Eye (tissue), 1 donor: ENCODE measurements at regions not wholly inside any gene's neighbourhood (a gene's known extent, or its start where the extent isn't known, plus 50 kb on each side); places are given as distances from the start of the nearest gene placed in this dataset.
"Not testable (repeated sequence)": the region's sequence is repeated elsewhere in the genome, so short reads cannot be mapped to it uniquely, and the experiment has no call there.

Experiments used
- DNase-seq: peaks from one replicate; pipeline ENCODE4 v3.0.0-alpha.2; 2015

DNA sequence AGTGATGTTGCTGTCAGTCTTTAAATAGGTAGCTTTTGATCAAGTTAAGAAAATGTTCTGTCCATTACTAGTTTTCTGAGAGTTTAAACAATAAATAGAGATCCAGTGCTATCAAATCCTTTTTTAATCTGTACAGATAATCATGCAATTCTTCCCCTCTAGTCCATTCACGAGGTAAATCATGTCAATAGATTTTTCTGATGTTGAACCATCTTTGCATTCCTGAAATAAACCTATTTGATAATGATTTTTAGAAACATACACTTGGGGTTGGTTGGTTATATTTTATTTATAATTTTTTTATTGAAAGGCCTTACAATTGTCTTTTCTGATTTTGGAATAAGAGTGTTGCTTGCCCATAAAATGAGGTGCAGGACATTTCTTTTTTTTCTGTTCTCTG lies 95.0 kb downstream of the FAM53A start:
- no peak for DNase-seq

DNA sequence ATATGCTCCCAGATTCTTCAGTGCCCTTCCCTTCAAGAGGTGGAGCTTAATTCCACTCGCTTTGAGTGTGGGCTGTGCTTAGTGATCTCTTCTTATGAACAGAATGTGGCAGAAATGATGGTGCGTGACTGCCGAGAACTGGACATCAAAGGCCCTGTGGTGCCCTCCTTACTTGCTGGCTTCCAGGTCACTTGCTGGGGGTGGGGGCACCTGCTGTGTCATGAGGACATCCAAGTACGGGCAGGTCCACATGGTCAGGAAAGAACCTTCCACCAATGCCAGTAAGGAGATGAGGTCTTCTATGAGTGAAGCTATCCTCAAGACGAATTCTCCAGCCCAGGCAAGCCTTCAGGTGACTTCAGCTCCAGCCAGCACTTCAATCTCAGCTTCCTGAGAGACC lies 95.8 kb downstream of the FAM53A start:
- no peak for DNase-seq

DNA sequence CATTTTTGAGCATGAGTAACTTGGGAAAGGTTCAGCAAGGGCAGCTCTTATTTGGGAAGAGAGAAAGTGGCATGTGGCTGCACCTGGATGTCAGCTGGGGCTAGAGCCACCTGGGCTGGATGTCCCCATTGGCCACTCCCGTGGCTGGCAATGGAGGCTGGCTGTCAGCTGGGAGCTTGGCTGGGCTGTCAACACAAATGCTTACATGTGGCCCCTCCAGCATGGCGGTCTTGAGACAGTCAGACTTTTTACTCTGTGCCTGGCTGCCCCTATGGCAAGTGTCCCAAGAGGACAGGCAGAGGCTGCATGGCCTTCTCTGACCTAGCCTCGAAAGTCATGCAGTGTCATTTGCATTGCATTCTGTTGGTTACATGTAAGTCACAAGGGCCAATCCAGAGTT lies 99.6 kb downstream of the FAM53A start:
- no peak for DNase-seq

DNA sequence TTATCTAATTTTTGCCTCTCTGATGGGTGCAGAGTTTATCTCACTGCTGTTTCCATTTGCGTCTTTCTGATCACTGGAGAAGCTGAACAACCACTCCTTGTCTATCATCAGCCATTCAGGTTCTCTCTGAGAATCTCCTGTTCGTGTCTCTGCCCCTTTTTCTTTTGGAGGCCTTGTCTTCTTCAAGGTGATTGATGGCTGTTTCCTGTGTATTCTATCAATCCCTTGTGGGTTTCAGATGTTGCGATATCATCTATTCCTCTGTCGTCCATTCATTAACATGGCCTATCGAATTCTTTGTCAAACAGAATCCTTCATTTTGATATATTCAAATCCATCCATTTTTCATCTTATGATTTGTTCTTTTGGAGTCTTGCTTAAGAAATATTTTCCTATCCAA lies 100.3 kb downstream of the FAM53A start:
- DNase-seq, result no peak

DNA sequence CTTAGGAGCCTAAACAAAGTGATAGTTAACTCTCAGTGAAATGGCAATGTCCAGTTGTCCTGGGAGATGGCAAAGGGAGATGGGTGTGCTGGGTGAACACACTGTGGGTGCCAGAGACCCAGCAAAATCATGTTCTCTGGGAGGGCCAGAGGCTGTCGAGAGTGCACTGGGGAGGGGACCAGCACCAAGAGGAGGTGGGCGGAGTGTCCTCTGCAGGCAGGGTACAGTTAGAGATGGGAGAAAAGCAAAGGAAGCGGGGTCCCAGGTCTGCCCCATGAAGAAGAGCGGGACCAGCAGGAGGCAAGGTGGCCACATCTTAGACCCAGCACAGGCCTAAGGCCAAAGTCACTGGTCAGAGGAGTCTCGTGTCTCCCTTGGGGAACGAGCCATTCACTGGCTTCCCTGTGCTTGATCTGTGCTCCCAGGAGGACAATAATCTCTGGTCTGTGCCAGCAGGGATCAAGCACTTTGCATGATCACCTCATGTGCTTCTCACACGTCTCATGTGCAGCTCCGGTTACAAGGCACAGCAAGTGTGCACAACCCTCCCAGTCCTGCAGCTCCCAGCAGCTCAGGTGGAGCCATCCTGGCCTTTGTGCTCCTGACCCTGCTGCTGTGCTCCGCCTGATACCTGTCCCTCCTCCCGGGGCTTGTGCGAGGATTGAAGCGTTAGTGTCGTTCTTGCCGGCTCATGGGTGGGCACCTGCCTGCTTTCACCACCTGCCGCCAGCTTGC lies 100.9 kb downstream of the FAM53A start:
- no peak for DNase-seq

DNA sequence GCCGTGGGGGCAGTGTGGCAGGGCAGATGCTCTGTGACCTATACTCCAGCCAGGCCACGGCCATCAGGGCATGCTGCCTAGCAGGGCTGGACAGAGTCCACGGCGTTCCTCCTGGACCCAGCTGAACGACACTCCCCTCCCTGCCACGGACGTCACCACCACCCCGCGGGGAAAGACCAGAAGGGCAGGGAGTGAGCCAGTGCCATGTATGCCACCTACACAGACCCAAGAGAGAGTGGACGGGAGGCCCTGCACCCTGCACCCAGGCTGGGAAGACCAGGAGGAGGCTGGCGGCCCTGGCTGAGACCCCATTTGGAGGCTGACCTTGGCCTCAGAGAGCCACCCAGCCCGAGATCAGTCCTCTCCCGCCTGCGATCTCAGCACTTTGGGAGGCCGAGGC lies 101.9 kb downstream of the FAM53A start:
- DNase-seq, result no peak

DNA sequence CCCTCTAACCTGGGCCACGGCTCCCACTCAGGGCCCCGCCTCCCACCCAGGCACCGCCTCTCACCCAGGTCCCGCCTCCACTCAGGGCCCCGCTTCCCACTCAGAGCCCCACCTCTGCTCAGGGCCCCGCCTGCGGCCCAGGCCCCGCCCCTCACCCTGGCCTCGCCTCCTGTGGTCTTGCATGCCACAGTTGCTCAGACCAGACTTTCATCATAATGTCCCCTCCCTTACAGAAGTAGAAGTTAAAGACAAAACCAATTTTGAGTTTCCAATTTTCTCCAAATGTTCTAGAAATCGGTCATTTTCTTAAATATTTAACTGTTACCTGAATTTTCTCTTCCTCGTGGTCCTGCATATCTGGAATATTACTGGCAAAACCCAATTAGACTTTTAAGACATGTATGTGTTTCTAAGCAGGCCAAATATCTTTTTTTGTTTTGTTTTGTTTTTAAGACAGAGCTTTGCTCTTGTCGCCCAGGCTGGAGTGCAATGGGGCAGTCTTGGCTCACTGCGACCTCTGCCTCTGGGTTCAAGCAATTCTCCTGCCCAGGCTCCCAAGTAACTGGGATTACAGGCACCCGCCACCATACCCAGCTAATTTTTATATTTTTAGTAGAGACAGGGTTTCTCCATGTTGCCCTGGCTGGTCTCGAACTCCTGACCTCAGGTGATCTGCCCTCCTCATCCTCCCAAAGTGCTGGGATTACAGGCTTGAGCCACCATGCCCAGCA lies 102.8 kb downstream of the FAM53A start:
- DNase-seq, result peak; percentile 38

DNA sequence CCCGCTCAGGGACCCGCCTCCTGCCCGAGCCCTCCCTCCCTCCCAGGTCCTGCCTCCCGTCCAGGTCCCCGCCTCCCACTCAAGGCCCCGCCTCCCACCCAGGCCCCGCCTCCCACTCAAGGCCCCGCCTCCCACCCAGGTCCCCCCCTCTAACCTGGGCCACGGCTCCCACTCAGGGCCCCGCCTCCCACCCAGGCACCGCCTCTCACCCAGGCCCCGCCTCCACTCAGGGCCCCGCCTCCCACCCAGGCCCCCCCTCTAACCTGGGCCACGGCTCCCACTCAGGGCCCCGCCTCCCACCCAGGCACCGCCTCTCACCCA lies 103.5 kb downstream of the FAM53A start:
- not testable (repeated sequence) for DNase-seq

DNA sequence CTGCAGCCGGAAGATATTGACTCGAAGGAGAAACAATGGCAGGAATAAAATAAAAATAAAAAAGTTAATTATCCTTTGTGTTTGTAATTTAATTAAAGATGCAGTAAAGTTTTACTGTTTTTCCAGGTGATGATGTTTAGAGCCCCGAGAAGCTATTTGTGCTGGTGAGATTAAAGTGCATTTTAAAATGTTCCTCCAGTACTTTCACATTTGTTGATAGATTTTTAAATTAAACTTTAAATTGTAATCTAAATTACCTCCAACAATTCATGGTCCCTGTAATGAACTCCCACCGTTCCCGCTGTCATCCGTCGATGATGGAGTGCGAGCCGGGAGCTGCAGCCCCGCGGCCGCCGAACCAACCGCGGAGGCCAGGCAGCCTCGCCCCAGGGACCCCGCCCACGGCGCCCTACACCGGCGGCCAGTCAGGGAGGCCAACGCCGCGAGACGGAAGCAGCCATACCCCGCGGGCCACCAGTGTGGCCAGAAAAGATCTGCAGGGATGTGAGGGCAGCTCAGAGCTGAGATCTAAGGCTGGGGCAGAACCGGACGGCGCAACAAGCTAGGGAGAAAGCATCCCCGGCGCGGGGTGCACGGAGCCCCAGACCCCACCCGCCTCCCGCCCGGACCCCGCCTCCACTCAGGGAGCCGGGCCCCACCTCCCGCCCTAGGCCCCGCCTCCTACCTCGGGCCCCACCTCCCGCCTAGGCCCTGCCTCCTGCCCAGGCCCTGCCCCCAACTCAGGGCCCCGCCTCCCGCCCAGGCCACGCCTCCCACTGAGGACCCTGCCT lies 104.0 kb downstream of the FAM53A start:
- peak; percentile 70 for DNase-seq

DNA sequence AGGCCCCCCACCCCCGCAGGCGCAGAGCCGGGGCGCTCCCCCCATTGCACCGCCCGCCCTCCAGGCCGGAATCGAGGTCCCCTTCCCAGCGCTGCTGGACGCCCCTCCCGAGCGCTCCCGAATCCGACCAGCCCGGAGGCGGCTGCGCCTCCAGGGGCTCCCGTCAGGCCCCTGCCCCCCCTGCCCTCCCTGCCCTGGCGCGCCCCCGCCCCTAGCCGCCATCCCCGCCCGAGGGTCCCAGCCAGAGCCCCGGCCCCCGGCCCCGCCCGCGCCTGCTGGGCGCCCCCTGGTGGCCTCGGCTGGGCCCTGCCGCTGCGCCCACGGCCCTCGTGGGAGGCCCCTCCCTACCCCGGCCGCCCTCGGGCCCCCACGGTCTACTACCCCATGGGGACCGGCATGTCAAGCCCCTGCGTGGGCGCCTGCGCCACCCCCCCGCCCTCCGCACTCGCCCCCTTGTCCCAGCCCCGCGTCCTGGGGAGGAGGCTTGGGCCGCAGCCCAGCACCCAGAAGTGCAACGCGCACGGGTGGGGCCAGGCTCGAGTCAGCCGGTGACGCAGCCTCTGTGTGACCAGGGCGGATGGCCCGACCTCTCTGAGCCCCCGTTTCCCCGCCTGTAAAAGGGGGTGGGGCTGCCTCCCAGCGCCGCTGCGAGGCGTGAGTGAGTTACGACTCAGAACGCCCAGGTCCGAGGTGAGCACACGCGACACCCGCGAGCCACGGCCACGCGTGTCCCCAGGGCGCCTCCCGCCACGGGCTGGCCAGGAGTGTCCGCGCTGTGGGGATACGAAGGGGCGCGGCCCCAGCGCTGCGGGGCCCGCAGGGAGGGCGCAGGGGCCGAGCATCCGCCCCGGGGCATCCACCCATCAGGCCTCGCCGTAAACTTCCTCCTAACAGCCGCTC lies 104.9 kb downstream of the FAM53A start:
- DNase-seq, result peak; percentile 51

DNA sequence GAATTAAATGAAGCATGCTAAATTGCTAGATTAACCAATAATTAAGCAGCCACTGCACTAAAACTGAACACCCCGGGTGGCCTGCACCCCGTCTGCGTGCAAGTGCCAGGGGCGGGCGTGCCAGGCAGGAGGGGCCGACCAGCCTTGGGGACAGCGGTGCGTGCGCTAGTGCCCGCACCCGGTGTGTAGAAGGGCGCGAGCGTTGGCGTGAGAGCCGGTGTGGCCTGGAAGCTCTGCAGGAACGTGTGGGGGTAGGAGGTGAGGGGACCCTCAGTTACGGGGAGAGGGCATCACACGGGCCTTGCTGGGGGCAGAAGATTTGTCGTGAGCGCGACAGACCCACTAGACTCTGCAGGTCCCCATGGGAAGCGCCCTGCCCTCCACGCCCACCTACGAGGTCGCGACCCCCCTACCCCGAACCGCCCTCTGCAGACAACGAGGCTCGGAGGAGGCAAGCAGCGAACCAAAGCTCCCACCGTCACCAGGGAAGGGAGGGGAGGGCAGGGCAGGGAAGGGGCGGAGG lies 105.8 kb downstream of the FAM53A start:
- DNase-seq, result peak; percentile 65

DNA sequence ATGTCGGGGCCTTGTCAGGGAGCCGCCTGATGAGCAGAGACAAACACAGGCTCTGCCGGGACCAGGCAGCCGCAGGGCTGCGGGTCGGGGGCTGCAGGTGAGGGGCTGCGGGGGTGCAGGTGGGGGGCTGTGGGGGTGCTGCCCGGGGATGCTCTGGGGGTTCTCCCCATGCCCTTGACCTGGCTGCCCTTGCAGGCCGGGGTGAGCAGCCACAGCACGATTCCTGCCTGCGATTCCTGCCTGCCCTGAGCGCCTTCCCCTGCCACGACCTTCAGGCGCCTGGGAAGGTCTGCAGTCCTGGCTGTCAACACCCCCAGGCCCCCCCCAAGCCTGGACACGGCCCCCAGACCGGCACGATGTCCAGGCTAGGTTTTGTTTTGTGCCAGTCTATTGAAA lies 106.3 kb downstream of the FAM53A start:
- DNase-seq, result no peak

DNA sequence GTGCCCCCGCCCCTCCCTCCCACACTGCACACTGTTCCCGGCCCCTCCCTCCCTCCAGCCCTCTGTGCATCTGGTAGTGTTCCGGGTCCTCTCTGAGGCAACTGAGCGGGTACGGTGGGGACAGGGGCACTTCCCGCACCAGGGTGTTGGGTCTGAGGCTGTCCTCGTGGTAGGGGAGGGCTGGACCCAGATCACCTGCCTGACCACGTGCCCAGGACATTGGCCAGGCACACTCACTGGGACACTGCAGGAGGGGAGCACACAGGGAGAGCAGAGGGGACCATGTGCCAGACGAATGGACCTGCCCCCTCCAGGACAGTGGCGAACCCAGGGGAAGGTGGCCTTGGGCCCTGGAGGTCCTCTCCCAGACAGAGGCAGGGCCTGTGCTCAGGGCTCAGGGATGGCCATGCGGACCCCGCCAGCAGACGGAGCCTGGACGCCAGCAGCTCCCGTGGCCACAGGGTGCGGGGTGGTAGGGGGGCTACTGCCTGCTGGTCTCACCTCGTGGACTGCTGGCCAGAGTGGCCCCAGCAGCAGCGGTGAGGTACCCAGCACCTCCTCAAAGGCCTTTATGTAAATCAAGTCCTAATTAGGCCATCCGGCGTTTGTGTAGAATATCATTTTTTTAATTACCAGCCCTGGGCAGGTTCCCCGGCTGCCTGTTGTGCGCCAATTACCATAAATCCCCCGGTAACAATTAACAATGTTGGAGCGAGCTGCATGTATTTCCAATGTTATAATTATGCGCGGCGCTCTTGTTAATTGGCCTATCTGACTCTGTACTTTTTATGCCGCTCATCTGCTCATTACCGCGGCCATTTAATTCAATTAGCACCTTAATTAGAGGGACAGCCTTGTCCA lies 106.9 kb downstream of the FAM53A start:
- peak; percentile 52 for DNase-seq

DNA sequence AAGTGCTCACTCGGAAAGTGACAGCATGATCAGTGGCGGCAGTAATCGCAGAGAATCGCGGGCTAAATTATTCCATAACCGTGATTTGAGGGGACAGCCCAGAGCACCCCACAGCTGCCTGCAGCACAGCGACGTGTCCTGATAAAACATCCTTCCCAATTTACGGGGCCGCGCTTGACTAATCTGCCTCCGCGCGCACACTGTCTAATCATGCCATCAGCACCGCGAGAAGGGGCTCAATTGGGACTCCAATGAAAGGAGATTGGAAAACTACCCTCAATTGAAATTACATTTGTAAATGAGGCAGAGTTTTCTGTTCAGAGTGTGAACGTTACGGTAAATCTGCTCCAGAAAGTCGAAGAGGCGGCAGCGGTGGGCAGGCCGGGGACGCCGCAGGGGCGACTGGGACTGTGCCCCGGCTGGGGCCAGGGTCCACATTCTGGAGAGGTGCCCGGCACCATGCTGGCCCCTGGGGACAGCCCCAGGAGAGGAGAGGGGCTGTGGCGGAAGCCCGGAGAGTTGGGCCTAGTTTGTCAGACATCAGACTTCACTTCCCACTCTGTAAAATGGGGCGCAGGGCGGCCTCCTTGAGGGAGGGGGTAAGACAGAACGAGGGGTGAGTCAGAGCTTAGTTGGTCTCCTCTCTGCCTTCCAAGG lies 107.7 kb downstream of the FAM53A start:
- DNase-seq, result peak; percentile 42

DNA sequence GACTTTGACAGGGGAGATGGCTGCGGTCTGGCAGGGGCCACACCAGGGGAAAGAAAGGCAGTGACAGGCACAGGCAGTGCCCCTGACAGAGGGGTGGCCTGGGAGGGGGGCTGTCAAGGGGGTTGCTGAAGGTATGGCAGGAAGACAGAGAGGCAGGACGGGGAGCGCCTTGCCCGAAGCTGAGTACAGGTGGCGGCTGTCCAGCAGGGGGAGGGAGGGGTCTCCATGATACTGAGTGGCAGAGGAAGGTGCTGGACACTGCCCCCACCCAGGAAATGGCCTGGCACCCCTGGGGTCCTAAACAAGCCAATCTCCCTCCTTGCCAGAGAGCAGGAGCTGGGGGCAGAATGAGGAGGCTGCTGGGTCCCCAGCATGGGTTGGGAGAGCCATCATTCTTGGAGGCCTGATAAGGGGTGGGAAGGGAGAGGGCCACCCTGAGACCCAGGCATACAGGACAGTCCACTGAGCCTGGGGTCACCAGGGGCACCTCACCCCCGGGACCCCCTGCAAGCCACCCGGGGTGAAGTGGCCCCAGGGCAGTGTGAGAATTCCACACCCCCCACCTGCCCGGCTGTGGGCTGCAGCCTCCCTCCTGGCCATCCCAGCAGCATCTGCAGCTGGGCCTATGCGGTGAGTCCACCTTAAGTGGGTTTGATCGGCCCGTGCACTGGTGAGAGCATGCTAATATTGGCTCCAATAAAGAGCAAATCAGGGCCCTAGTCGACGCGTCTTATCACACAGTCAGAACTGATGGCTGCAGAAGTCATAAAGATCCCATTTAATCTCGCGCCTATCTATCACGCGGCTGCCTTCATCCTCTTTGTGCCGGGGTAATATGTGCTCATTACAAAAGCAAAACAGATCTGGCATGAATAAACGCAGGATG lies 108.5 kb downstream of the FAM53A start:
- no peak for DNase-seq

DNA sequence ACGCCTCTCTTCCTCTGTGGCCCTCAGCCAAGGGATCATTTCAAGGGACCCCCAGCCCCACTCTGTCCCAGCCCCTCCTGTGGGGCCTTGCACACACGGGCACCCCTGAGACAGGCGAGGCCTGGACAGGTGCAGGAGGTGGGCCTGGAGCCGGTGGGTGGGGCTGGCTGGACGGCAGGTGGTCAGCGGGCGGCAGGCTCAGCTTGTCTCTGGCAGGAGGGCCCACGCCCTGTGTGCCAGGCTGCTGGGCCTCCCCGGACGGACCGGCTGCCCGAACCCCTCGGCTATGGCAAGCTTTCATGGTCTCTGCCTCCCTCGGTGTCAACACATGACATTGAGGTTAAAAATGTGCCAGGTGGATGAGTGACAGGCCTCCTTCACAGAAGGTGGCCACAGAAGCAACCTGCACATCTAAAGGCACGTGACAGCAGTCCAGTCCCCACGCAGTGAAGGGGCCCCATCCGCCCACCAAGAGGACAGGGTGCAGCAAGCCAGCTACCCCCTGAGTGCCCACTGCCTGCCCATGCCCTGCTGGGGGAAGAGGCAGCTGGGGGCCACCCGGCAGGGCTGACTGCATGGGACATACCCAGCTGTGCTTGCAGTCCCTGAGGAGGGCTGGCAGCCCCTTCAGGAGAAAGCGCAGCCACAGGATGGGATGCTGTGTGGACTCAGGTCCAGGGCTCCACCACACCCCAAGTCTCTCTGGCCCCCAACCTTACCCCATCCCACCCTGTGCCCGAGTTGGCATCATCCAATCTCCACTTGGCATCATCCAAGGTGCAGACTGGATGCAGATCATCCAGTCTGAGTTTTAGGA lies 109.3 kb downstream of the FAM53A start:
- no peak for DNase-seq

DNA sequence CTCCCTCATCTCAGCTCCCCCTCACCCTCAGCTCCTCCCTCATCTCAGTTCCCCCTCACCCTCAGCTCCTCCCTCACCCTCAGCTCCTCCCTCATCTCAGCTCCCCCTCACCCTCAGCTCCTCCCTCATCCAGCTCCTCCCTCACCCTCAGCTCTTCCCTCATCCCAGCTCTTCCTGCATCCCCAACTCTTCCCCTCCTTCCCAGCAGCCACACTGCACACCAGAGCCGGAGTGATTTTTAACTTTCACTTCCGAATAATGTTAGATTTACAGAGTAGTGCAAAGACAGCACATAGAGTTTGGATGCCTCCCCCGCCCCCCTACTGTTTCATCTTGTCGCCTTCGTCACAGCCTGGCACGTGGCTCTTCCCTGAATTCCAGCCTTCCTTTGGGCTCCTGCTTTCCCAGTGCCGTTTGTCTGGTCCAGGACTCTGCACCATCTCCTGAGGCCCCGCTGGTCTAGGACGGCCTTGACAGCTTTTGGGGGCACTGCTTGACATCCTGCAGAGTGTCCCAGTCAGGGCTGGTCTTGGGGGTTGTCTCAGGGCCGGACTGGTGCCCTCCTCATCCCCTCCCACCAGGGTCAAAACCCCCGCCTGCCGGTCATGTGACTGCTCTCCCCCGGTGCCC lies 110.2 kb downstream of the FAM53A start:
- DNase-seq, result no peak

DNA sequence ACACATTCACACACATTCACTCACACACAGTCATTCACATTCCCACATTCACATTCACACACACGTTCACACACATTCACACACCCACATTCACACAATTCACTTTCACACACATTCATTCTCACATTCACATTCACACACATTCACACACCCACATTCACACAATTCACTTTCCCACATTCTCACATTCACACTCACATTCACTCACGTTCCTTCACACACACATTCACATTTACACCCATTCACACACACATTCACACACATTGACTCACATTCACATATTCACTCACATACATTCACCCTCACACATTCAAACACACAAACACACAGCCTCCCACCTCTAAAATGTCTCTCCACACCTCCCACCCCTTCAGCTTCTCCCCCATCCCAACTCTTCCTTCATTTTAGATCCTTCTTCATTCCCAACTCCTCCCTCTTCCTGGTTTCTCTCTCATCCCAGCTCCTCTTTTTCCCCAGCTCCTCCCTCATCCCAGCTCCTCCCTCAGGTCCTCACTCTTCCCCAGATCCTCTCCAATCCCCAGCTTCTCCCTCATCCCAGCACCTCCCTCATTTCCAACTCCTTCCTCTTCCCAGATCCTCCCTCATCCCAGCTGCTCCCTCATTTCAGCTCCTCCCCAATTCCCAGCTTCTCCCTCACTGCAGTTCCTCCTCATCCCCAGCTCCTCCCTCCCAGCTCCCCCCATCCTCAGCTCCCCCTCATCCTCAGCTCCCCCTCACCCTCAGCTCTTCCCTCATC lies 111.0 kb downstream of the FAM53A start:
- no peak for DNase-seq
